ENCODE measurements at regions not wholly inside any gene's neighbourhood (a gene's known extent, or its start where the extent isn't known, plus 50 kb on each side); places are given as distances from the start of the nearest gene placed in this dataset.

GRCh38 chr1:30319765-30320580 is 403.4 kb downstream of the MATN1 start:
- TF ChIP-seq RAD21 (conservative IDR thresholded peaks at IDR 0.05) (no peak), CTCF (IDR thresholded peaks at IDR 0.05; ENCODE audit: poor library complexity, severe bottlenecking) (no peak), EZH2 (IDR thresholded peaks at IDR 0.05; ENCODE audit: borderline replicate concordance, insufficient read depth, low read length, poor library complexity, severe bottlenecking) (no peak)
- TF ChIP-seq, protein P1, sequence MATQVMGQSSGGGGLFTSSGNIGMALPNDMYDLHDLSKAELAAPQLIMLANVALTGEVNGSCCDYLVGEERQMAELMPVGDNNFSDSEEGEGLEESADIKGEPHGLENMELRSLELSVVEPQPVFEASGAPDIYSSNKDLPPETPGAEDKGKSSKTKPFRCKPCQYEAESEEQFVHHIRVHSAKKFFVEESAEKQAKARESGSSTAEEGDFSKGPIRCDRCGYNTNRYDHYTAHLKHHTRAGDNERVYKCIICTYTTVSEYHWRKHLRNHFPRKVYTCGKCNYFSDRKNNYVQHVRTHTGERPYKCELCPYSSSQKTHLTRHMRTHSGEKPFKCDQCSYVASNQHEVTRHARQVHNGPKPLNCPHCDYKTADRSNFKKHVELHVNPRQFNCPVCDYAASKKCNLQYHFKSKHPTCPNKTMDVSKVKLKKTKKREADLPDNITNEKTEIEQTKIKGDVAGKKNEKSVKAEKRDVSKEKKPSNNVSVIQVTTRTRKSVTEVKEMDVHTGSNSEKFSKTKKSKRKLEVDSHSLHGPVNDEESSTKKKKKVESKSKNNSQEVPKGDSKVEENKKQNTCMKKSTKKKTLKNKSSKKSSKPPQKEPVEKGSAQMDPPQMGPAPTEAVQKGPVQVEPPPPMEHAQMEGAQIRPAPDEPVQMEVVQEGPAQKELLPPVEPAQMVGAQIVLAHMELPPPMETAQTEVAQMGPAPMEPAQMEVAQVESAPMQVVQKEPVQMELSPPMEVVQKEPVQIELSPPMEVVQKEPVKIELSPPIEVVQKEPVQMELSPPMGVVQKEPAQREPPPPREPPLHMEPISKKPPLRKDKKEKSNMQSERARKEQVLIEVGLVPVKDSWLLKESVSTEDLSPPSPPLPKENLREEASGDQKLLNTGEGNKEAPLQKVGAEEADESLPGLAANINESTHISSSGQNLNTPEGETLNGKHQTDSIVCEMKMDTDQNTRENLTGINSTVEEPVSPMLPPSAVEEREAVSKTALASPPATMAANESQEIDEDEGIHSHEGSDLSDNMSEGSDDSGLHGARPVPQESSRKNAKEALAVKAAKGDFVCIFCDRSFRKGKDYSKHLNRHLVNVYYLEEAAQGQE (IDR thresholded peaks at IDR 0.05; ENCODE audit: borderline replicate concordance) = no peak

Data from neural cell (in vitro differentiated cells).